ENCODE measurements at regions not wholly inside any gene's neighbourhood (a gene's known extent, or its start where the extent isn't known, plus 50 kb on each side); places are given as distances from the start of the nearest gene placed in this dataset.

- no peak for TF ChIP-seq POLR2A (IDR thresholded peaks at IDR 0.05; ENCODE audit: low read length)
- no peak for TF ChIP-seq GATA1 (IDR thresholded peaks at IDR 0.05; ENCODE audit: low read depth, low read length)
Measured at GRCh38 chr5:23305055-23305454, 202.4 kb upstream of the PRDM9 start.
